ENCODE measurements at regions not wholly inside any gene's neighbourhood (a gene's known extent, or its start where the extent isn't known, plus 50 kb on each side); places are given as distances from the start of the nearest gene placed in this dataset.
"Not testable (repeated sequence)": the region's sequence is repeated elsewhere in the genome, so short reads cannot be mapped to it uniquely, and the experiment has no call there.

DNA sequence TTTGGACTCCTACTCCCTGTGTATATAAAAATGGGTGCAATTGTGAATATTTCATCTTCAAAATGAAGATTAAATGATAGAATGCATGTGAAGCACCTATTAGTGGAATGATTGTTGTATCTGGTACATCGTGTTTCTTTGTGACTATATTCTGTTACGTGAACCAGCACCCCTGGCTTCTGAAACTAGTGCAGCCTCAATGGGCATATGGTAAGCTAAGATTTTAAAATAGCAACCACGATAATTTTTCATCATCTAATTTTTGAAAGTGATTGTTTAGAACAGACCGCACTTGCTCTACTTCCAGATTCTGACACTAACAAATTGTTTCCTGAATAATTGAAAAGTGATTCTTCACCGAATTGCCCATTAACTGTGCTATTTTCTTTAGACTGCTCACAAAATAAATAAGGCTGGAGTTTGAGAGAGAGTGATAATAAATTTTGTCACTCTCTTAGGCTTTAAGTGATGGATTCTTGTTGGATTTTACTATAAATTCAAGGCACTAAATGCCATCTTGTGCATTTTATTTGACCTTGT lies 806.1 kb upstream of the LRATD1 start:
- Histone ChIP-seq H3K36me3 (ENCODE audit: insufficient read depth) (no peaks in the 10 kb centered on the region), H2AFZ (no peak overlapping the region), H3K4me3 (no peak overlapping the region), H3K9me2 (ENCODE audit: insufficient read depth) (no peaks in the 10 kb centered on the region), H3K4me1 (ENCODE audit: insufficient read depth) (peaks cover 6% of the 10 kb centered on the region; the same call in 1 of the 2 replicates), H4K20me1 (replicated peaks; ENCODE audit: insufficient read depth) (peaks cover 21% of the 10 kb centered on the region), H3K4me2 (no peak overlapping the region), H3K79me2 (replicated peaks; ENCODE audit: insufficient read depth) (no peaks in the 10 kb centered on the region), H3K27ac (ENCODE audit: low read depth) (no peak overlapping the region), H3K27me3 (ENCODE audit: insufficient read depth) (peaks cover 70% of the 10 kb centered on the region), H3F3A (replicated peaks; ENCODE audit: low read depth) (no peaks in the 10 kb centered on the region)
- H3K27me3 Mint-ChIP-seq (ENCODE audit: insufficient read depth, low read depth, poor library complexity): peaks cover 51% of the 10 kb centered on the region
- H3K36me3 Mint-ChIP-seq (ENCODE audit: low read depth): no peaks in the 10 kb centered on the region
- ATAC-seq: no peak
- H3K4me3 Mint-ChIP-seq: no peak overlapping the region
- no peak for DNase-seq (ENCODE audit: low spot score)
- no peak overlapping the region for H3K27ac Mint-ChIP-seq
- peaks cover 8% of the 10 kb centered on the region; the same call in 2 of the 3 replicates for H3K4me1 Mint-ChIP-seq
- TF ChIP-seq, protein P1, sequence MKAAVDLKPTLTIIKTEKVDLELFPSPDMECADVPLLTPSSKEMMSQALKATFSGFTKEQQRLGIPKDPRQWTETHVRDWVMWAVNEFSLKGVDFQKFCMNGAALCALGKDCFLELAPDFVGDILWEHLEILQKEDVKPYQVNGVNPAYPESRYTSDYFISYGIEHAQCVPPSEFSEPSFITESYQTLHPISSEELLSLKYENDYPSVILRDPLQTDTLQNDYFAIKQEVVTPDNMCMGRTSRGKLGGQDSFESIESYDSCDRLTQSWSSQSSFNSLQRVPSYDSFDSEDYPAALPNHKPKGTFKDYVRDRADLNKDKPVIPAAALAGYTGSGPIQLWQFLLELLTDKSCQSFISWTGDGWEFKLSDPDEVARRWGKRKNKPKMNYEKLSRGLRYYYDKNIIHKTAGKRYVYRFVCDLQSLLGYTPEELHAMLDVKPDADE (IDR thresholded peaks at IDR 0.05): no peak
- no peak for TF ChIP-seq JUNB (IDR thresholded peaks at IDR 0.05; ENCODE audit: unreplicated experiment)
- no peaks in the 10 kb centered on the region for H3K9me3 Mint-ChIP-seq

DNA sequence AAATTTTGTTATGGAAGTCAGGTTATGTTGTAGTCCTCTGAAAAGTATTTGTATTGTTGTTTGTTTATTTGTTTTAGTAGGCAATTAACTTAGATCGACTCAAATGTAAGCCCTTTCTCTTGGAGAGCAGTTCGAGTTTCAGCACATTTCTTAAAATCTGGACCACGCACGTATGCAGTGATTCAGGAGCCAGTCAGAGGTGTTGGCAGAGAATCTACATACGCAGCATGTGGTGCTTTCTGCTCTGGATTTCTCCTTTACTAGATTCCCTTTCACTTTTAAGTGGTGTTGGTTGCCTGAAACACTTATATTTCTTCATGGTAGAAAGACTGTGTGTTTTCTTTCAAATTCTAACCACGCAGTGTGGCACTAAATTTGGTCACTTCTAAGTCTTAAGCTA lies 773.9 kb upstream of the LRATD1 start:
- H3K9me3 Mint-ChIP-seq: no peaks in the 10 kb centered on the region
- Histone ChIP-seq H3K4me2 (no peak overlapping the region), H3K79me2 (replicated peaks; ENCODE audit: insufficient read depth) (no peaks in the 10 kb centered on the region), H3K4me3 (no peak overlapping the region), H3K27me3 (ENCODE audit: insufficient read depth) (no peaks in the 10 kb centered on the region), H4K20me1 (replicated peaks; ENCODE audit: insufficient read depth) (no peaks in the 10 kb centered on the region), H2AFZ (no peak overlapping the region), H3K4me1 (ENCODE audit: insufficient read depth) (no peaks in the 10 kb centered on the region), H3K36me3 (ENCODE audit: insufficient read depth) (no peaks in the 10 kb centered on the region), H3F3A (replicated peaks; ENCODE audit: low read depth) (no peaks in the 10 kb centered on the region), H3K9me2 (ENCODE audit: insufficient read depth) (no peaks in the 10 kb centered on the region), H3K27ac (ENCODE audit: low read depth) (no peak overlapping the region)
- DNase-seq (ENCODE audit: low spot score) (no peak), ATAC-seq (no peak)
- no peak overlapping the region for H3K4me3 Mint-ChIP-seq
- no peaks in the 10 kb centered on the region for H3K27me3 Mint-ChIP-seq (ENCODE audit: insufficient read depth, low read depth, poor library complexity)
- no peak overlapping the region for H3K27ac Mint-ChIP-seq
- TF ChIP-seq ZNF114 (CRISPR knock-in tag; IDR thresholded peaks at IDR 0.05) (no peak), STAT1 (IDR thresholded peaks at IDR 0.05; ENCODE audit: unreplicated experiment) (no peak), NANOG (IDR thresholded peaks at IDR 0.05; ENCODE audit: borderline replicate concordance) (no peak), ZNF331 (CRISPR knock-in tag; IDR thresholded peaks at IDR 0.05; ENCODE audit: low read depth) (no peak), EZH2 (IDR thresholded peaks at IDR 0.05; ENCODE audit: low read depth, unreplicated experiment) (no peak)
- TF ChIP-seq, protein P2, sequence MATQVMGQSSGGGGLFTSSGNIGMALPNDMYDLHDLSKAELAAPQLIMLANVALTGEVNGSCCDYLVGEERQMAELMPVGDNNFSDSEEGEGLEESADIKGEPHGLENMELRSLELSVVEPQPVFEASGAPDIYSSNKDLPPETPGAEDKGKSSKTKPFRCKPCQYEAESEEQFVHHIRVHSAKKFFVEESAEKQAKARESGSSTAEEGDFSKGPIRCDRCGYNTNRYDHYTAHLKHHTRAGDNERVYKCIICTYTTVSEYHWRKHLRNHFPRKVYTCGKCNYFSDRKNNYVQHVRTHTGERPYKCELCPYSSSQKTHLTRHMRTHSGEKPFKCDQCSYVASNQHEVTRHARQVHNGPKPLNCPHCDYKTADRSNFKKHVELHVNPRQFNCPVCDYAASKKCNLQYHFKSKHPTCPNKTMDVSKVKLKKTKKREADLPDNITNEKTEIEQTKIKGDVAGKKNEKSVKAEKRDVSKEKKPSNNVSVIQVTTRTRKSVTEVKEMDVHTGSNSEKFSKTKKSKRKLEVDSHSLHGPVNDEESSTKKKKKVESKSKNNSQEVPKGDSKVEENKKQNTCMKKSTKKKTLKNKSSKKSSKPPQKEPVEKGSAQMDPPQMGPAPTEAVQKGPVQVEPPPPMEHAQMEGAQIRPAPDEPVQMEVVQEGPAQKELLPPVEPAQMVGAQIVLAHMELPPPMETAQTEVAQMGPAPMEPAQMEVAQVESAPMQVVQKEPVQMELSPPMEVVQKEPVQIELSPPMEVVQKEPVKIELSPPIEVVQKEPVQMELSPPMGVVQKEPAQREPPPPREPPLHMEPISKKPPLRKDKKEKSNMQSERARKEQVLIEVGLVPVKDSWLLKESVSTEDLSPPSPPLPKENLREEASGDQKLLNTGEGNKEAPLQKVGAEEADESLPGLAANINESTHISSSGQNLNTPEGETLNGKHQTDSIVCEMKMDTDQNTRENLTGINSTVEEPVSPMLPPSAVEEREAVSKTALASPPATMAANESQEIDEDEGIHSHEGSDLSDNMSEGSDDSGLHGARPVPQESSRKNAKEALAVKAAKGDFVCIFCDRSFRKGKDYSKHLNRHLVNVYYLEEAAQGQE (IDR thresholded peaks at IDR 0.05; ENCODE audit: unreplicated experiment): no peak
- TF ChIP-seq, protein P3, sequence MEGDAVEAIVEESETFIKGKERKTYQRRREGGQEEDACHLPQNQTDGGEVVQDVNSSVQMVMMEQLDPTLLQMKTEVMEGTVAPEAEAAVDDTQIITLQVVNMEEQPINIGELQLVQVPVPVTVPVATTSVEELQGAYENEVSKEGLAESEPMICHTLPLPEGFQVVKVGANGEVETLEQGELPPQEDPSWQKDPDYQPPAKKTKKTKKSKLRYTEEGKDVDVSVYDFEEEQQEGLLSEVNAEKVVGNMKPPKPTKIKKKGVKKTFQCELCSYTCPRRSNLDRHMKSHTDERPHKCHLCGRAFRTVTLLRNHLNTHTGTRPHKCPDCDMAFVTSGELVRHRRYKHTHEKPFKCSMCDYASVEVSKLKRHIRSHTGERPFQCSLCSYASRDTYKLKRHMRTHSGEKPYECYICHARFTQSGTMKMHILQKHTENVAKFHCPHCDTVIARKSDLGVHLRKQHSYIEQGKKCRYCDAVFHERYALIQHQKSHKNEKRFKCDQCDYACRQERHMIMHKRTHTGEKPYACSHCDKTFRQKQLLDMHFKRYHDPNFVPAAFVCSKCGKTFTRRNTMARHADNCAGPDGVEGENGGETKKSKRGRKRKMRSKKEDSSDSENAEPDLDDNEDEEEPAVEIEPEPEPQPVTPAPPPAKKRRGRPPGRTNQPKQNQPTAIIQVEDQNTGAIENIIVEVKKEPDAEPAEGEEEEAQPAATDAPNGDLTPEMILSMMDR (conservative IDR thresholded peaks at IDR 0.05; ENCODE audit: low read depth in 2 of 2): no peak
- H3K4me1 Mint-ChIP-seq: no peaks in the 10 kb centered on the region
- no peaks in the 10 kb centered on the region for H3K36me3 Mint-ChIP-seq (ENCODE audit: low read depth)

DNA sequence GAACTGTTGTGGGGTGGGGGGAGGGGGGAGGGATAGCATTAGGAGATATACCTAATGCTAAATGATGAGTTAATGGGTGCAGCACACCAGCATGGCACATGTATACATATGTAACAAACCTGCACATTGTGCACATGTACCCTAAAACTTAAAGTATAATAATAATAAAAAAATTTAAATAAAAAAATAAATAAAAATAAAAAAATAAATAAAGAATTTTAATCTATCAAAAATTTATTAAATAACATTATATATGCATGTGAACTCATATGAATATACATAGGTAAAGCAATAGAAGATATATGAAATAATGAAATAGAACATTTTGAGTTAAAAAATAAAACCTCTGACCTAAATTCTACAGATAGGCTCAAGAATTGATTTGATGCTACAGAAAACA lies 764.2 kb upstream of the LRATD1 start:
- not testable (repeated sequence) for H3K9me3 Mint-ChIP-seq; DNase-seq (ENCODE audit: low spot score); H3K27ac Mint-ChIP-seq; H3K4me1 ChIP-seq (ENCODE audit: insufficient read depth); H3K36me3 Mint-ChIP-seq (ENCODE audit: low read depth); H3K27ac ChIP-seq (ENCODE audit: low read depth); H3K4me3 ChIP-seq; H4K20me1 ChIP-seq (replicated peaks; ENCODE audit: insufficient read depth); H3K27me3 Mint-ChIP-seq (ENCODE audit: insufficient read depth, low read depth, poor library complexity); H3K4me1 Mint-ChIP-seq; H3K79me2 ChIP-seq (replicated peaks; ENCODE audit: insufficient read depth); H3K36me3 ChIP-seq (ENCODE audit: insufficient read depth); H3K4me2 ChIP-seq; H3F3A ChIP-seq (replicated peaks; ENCODE audit: low read depth); ATAC-seq; H2AFZ ChIP-seq; H3K9me2 ChIP-seq (ENCODE audit: insufficient read depth); H3K27me3 ChIP-seq (ENCODE audit: insufficient read depth); H3K4me3 Mint-ChIP-seq
